Hematopoietic multipotent progenitor cell treated with erythropoietin and hydrocortisone succinate and interleukin-3 and kit ligand, for 8 days (in vitro differentiated cells): ENCODE measurements at regions not wholly inside any gene's neighbourhood (a gene's known extent, or its start where the extent isn't known, plus 50 kb on each side); places are given as distances from the start of the nearest gene placed in this dataset.

Experiments
- DNase-seq: peaks from one replicate; pipeline ENCODE4 v3.0.0-alpha.2; 2015

GRCh38 chr2:128738446-128739110 is 419.9 kb upstream of the HS6ST1 start:
- no peak for DNase-seq

GRCh38 chr2:128742467-128742866 is 423.8 kb upstream of the HS6ST1 start:
- no peak for DNase-seq

GRCh38 chr2:128745946-128746345 is 427.3 kb upstream of the HS6ST1 start:
- no peak for DNase-seq

GRCh38 chr2:128746356-128746755 is 427.7 kb upstream of the HS6ST1 start:
- no peak for DNase-seq

GRCh38 chr2:128748336-128748735 is 429.7 kb upstream of the HS6ST1 start:
- DNase-seq: no peak

- no peak for DNase-seq
These were observed 430.4 kb upstream of the HS6ST1 start for GRCh38 chr2:128748835-128749605.

- no peak for DNase-seq
These were observed 431.9 kb upstream of the HS6ST1 start for GRCh38 chr2:128750328-128751165.

- DNase-seq: no peak
These were observed 433.1 kb upstream of the HS6ST1 start for GRCh38 chr2:128751746-128752145.

GRCh38 chr2:128752691-128753263 is 434.1 kb upstream of the HS6ST1 start:
- no peak for DNase-seq

GRCh38 chr2:128753321-128753720 is 434.7 kb upstream of the HS6ST1 start:
- DNase-seq: no peak

GRCh38 chr2:128753800-128754199 is 435.1 kb upstream of the HS6ST1 start:
- DNase-seq: no peak

GRCh38 chr2:128754246-128754724 is 435.6 kb upstream of the HS6ST1 start:
- peak; percentile 50 for DNase-seq

GRCh38 chr2:128755695-128756364 is 437.2 kb upstream of the HS6ST1 start:
- no peak for DNase-seq

- DNase-seq: no peak
These were observed 437.7 kb upstream of the HS6ST1 start for GRCh38 chr2:128756365-128756717.

GRCh38 chr2:128765811-128766210 is 447.1 kb upstream of the HS6ST1 start:
- no peak for DNase-seq

- DNase-seq: no peak
These were observed 449.4 kb upstream of the HS6ST1 start for GRCh38 chr2:128768041-128768440.

GRCh38 chr2:128769457-128770142 is 450.9 kb upstream of the HS6ST1 start:
- DNase-seq: no peak

- DNase-seq: no peak
These were observed 451.7 kb upstream of the HS6ST1 start for GRCh38 chr2:128770143-128771085.

GRCh38 chr2:128771401-128771800 is 452.7 kb upstream of the HS6ST1 start:
- no peak for DNase-seq

- DNase-seq: no peak
These were observed 454.0 kb upstream of the HS6ST1 start for GRCh38 chr2:128772671-128773070.
